Fibroblast of the aortic adventitia (primary cell): ENCODE measurements at regions not wholly inside any gene's neighbourhood (a gene's known extent, or its start where the extent isn't known, plus 50 kb on each side); places are given as distances from the start of the nearest gene placed in this dataset.

Experiments
- DNase-seq: peaks from one replicate; pipeline ENCODE4 v3.0.0-alpha.2; 2010; ENCODE audit warnings: low read depth
- H3K4me3 ChIP-seq: 2 replicates; pipeline ENCODE4 v1.5.1; 2011; ENCODE audit warnings: low read depth, mild to moderate bottlenecking, control low read depth, low read length, moderate library complexity
- CTCF ChIP-seq: IDR thresholded peaks from 2 replicates; pipeline ENCODE4 v1.5.1; 2011; ENCODE audit warnings: mild to moderate bottlenecking, low read length, control low read depth, inconsistent platforms; ENCODE audit not compliant: insufficient read depth

DNA sequence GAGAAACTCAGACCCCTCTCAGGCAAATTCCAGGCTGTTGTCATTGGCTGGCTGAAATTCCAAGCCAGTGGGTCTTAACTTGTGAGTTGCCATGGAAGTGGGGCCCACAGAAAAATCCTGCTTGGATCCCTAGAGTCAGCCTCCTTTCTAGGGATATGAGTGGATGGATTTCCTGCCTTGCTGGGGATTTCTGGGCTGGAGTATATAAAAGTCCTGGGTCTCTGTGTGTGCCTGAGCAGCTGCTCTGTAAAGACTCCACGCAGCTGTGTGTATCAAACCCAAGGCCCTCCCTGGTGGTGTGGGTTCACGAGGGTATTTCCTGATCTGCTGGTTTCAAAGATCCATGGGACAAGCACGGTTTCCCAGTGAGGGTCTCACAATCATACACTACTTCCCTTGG lies 1077.1 kb downstream of the SLC16A7 start:
- DNase-seq: no peak
- no peak for TF ChIP-seq CTCF
- H3K4me3 ChIP-seq: no peak overlapping the region

GRCh38 chr12:60684988-60685655 lies 1089.3 kb downstream of the SLC16A7 start:
- no peak for DNase-seq
- TF ChIP-seq CTCF: no peak
- no peak overlapping the region for H3K4me3 ChIP-seq

DNA sequence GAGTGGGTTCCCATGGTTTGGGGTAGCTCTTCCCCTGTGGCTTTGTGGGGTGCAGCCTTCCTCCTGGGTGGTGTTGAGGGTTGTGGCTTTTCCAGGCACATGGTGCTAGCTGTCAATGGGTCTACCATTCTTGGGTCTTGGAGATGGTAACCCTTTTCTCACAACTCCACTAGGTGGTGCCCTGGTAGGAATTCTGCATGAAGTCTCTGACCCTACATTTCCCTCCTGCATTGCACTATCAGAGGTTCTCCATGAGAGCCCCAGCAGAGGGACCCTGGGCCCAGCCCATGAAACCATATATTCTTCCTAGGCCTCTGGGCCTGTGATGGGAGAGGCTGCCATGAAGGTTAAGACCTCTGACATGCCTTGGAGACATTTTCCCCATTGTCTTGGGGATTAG lies 1093.3 kb downstream of the SLC16A7 start:
- DNase-seq: no peak
- H3K4me3 ChIP-seq: no peak overlapping the region
- no peak for TF ChIP-seq CTCF

GRCh38 chr12:60693019-60693626 lies 1097.3 kb downstream of the SLC16A7 start:
- no peak for TF ChIP-seq CTCF
- no peak for DNase-seq
- H3K4me3 ChIP-seq: no peak overlapping the region

DNA sequence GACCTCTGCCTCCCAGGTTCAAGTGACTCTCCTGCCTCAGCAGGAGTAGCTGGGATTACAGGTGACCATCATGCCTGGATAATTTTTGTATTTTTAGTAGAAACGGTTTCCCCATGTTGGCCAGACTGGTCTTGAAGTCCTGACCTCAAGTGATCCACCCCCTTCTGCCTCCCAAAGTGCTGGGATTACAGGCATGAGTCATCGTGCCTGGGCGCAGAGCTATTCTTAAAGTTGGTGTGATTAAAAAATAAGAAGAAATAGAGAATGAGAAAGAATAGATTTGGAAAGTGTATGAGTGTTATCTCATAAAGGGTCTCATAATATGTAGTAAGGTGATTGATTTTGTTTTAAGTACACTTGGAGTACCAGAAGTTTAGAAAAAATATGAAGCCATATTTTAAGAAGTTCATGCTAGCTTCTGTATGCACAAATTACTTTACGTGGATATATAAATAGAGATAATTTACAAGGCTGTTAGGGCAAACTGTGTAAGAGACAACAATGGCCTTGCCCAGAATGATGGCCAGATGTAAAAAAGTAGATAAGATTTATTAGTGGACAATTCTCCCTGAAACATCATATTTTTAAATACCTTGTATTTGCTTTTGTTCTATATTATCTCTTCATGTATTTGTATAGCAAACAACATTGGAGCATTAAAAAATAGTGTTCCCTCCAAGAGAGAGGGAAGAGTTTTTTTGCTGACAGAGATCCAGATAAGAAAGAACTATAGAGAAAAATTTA lies 1108.5 kb downstream of the SLC16A7 start:
- no peak for DNase-seq
- no peak overlapping the region for H3K4me3 ChIP-seq
- no peak for TF ChIP-seq CTCF

GRCh38 chr12:60710246-60710645 lies 1114.4 kb downstream of the SLC16A7 start:
- no peak overlapping the region for H3K4me3 ChIP-seq
- no peak for TF ChIP-seq CTCF
- DNase-seq: no peak
